SJSA1 (cell line): ENCODE measurements at regions not wholly inside any gene's neighbourhood (a gene's known extent, or its start where the extent isn't known, plus 50 kb on each side); places are given as distances from the start of the nearest gene placed in this dataset.
"Not testable (repeated sequence)": the region's sequence is repeated elsewhere in the genome, so short reads cannot be mapped to it uniquely, and the experiment has no call there.

Experiments
- DNase-seq, 2 experiments: peaks; one replicate each; pipeline ENCODE4 v3.0.0-alpha.2; 2015 to 2020; ENCODE audit warnings: low spot score in 2 of 2, low read depth in 1 of 2
- H3K27ac ChIP-seq: fragments of 250-450 bp; sonication (Bioruptor Pico); 2 replicates; pipeline ENCODE4 v1.5.1; 2020; ENCODE audit warnings: mild to moderate bottlenecking, moderate library complexity
- H3K27me3 ChIP-seq: fragments of 250-450 bp; sonication (Bioruptor Pico); replicated peaks from 2 replicates; pipeline ENCODE4 v1.5.1; 2020; ENCODE audit warnings: mild to moderate bottlenecking, moderate library complexity
- H3K36me3 ChIP-seq: fragments of 250-450 bp; sonication (Bioruptor Pico); 2 replicates; pipeline ENCODE4 v1.5.1; 2020; ENCODE audit warnings: mild to moderate bottlenecking
- H3K4me1 ChIP-seq: fragments of 250-450 bp; sonication (Bioruptor Pico); replicated peaks from 2 replicates; pipeline ENCODE4 v1.6.1; 2021; ENCODE audit warnings: mild to moderate bottlenecking
- H3K4me3 ChIP-seq: fragments of 250-450 bp; sonication (Bioruptor Pico); 2 replicates; pipeline ENCODE4 v1.5.1; 2020; ENCODE audit warnings: mild to moderate bottlenecking
- H3K9me3 ChIP-seq: fragments of 250-450 bp; sonication (Bioruptor Pico); replicated peaks from 2 replicates; pipeline ENCODE4 v1.5.1; 2020; ENCODE audit warnings: mild to moderate bottlenecking

- H3K4me1 ChIP-seq, DNase-seq, H3K27me3 ChIP-seq, H3K36me3 ChIP-seq, H3K9me3 ChIP-seq, H3K4me3 ChIP-seq, H3K27ac ChIP-seq: not testable (repeated sequence)
These were observed 215.0 kb downstream of the STIM2 start for GRCh38 chr4:27075603-27076002.

DNA sequence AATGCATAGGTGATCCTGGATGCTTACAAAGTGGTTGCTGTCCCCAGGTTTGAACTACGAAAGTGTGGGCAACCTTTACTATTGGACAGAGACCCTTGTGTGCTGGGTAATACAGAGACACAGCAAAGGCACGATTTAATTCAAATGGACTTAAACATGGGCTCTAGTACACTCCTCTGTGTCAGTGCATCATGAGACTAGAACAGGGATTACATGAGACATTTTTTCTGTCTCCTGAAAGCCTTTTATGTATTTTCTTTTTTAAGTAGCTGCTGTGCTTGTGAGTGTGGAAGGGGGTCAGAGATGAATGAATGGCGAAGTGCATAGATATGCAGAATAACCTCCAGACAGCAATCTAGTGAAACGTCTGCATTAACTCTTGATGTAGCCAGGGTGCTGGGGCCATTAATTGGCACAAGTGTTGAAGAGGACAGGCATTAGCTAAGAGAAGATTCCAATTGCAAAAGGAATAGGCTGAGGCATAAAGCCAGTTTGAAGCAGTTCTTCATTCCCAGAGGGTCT is 218.4 kb downstream of the STIM2 start:
- H3K9me3 ChIP-seq: no peaks in the 10 kb centered on the region
- no peaks in the 10 kb centered on the region for H3K36me3 ChIP-seq
- DNase-seq: no peak
- H3K27ac ChIP-seq: no peak overlapping the region
- H3K4me3 ChIP-seq: no peak overlapping the region
- no peaks in the 10 kb centered on the region for H3K4me1 ChIP-seq
- no peaks in the 10 kb centered on the region for H3K27me3 ChIP-seq

- no peaks in the 10 kb centered on the region for H3K9me3 ChIP-seq
- no peak for DNase-seq
These were observed 221.3 kb downstream of the STIM2 start for GRCh38 chr4:27081675-27082586.

GRCh38 chr4:27082776-27083175 is 222.1 kb downstream of the STIM2 start:
- no peak overlapping the region for H3K27ac ChIP-seq
- H3K27me3 ChIP-seq: no peaks in the 10 kb centered on the region

More at GRCh38 chr4:27081675-27082586, 221.3 kb downstream of the STIM2 start:
- H3K4me1 ChIP-seq: no peaks in the 10 kb centered on the region
- no peaks in the 10 kb centered on the region for H3K27me3 ChIP-seq
- H3K27ac ChIP-seq: no peak overlapping the region
- no peak overlapping the region for H3K4me3 ChIP-seq
- H3K36me3 ChIP-seq: no peaks in the 10 kb centered on the region

DNA sequence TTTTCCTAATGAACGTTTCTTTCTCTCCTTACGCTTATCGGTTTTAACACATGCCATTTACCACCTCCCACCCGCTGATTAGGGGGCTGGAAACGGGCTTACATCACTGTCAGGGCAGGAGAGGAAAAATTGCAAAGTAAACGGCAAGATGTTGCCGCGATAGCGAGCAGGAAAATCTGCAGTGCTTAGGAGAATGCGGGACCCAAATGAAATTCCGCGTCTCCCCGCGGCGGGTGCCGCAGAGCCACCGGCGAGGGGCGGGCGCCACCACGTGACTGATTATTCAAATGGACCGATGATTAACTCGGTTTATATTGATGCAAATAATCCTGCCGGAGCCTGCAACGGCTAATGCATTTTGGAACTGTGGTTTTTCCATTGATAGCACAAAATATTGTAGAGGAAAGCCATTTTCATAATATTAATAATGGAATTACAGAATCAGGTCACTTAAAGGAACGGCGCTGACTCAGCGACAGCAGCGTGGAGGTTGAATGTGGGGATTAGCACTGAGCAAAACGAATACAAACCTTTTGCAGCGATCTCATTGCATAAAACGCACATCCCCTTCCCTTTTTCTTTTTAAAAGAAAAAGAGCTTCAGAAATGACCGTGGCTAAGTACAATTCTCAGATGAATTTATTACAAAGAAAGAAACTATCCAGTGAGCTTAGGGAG is 224.2 kb downstream of the STIM2 start:
- H3K4me1 ChIP-seq: no peaks in the 10 kb centered on the region
- H3K27me3 ChIP-seq: no peaks in the 10 kb centered on the region
- H3K9me3 ChIP-seq: no peaks in the 10 kb centered on the region
- H3K4me3 ChIP-seq: no peak overlapping the region
- H3K27ac ChIP-seq: no peak overlapping the region
- H3K36me3 ChIP-seq: no peaks in the 10 kb centered on the region
- no peak for DNase-seq

More at GRCh38 chr4:27082776-27083175, 222.1 kb downstream of the STIM2 start:
- no peaks in the 10 kb centered on the region for H3K9me3 ChIP-seq
- no peak overlapping the region for H3K4me3 ChIP-seq
- DNase-seq: no peak
- no peaks in the 10 kb centered on the region for H3K4me1 ChIP-seq
- no peaks in the 10 kb centered on the region for H3K36me3 ChIP-seq

- Histone ChIP-seq H3K27ac (no peak overlapping the region), H3K4me1 (no peaks in the 10 kb centered on the region), H3K9me3 (no peaks in the 10 kb centered on the region), H3K27me3 (no peaks in the 10 kb centered on the region), H3K36me3 (no peaks in the 10 kb centered on the region), H3K4me3 (no peak overlapping the region)
- DNase-seq: no peak
These were observed 224.8 kb downstream of the STIM2 start for GRCh38 chr4:27085396-27085795.

DNA sequence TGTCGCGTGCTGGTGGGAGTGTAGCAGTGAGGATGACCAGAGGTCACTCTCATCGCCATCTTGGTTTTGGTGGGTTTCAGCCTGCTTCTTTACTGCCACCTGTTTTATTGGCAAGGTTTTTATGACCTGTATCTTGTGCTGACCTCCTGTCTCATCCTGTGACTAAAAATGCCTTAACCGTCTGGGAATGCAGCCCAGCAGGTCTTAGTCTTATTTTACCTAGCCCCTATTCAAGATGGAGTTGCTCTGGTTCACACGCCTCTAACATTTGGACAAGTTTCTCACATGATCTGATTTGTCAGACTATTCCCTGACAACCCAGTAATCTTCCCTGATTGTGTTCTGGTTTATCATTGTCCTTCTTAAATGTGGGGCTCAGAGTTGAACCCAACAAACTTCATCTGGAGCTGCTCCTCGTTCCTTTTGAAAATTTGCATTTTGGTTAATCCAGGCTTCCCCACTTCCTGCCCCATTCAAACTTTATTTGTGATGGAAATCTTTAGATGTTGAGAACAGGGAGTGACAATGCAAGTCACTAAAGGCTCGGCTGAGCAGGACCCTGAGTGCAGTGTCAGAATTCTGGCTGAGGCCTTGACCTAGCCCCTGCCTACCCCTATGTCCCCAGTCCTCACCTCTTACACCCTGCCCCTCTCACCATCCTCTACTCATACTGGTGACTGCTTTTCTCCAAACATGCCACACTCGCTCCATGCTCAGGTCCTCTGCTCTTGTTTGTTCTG is 226.8 kb downstream of the STIM2 start:
- Histone ChIP-seq H3K4me3 (no peak overlapping the region), H3K36me3 (no peaks in the 10 kb centered on the region), H3K27me3 (no peaks in the 10 kb centered on the region), H3K27ac (no peak overlapping the region), H3K9me3 (no peaks in the 10 kb centered on the region), H3K4me1 (no peaks in the 10 kb centered on the region)
- no peak for DNase-seq

GRCh38 chr4:27088491-27088890 is 227.8 kb downstream of the STIM2 start:
- H3K36me3 ChIP-seq: no peaks in the 10 kb centered on the region
- H3K9me3 ChIP-seq: no peaks in the 10 kb centered on the region
- no peak overlapping the region for H3K27ac ChIP-seq
- no peak overlapping the region for H3K4me3 ChIP-seq
- DNase-seq: no peak
- no peaks in the 10 kb centered on the region for H3K4me1 ChIP-seq
- no peaks in the 10 kb centered on the region for H3K27me3 ChIP-seq

GRCh38 chr4:27089186-27089585 is 228.5 kb downstream of the STIM2 start:
- Histone ChIP-seq H3K27ac (no peak overlapping the region), H3K9me3 (no peaks in the 10 kb centered on the region), H3K27me3 (no peaks in the 10 kb centered on the region), H3K4me1 (no peaks in the 10 kb centered on the region), H3K4me3 (no peak overlapping the region), H3K36me3 (no peaks in the 10 kb centered on the region)
- no peak for DNase-seq

DNA sequence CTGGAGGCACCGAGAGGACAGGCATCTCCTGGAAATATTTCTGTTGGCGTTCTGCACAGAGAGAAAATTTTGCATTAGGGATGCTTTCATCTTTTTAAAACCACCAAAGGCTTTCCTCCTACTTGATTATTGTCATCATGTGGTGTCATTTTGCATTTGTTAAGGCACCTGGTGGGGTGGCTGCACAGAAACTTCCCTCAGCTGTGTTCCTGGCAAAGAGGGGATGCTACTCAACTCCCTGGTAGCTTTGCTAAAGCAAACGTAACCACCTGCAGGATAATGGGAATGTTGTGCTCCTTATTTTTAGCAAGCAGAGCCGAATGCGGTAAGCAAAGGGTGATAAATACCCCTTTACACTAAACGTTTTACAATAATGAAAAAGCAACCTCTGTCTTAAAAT is 229.8 kb downstream of the STIM2 start:
- no peaks in the 10 kb centered on the region for H3K36me3 ChIP-seq
- no peak overlapping the region for H3K27ac ChIP-seq
- no peak for DNase-seq
- no peaks in the 10 kb centered on the region for H3K9me3 ChIP-seq
- H3K27me3 ChIP-seq: no peaks in the 10 kb centered on the region
- no peak overlapping the region for H3K4me3 ChIP-seq
- H3K4me1 ChIP-seq: no peaks in the 10 kb centered on the region

- no peaks in the 10 kb centered on the region for H3K4me1 ChIP-seq
- no peak for DNase-seq
- H3K27me3 ChIP-seq: no peaks in the 10 kb centered on the region
These were observed 233.6 kb downstream of the STIM2 start for GRCh38 chr4:27094224-27094623.

GRCh38 chr4:27094783-27095182 is 234.1 kb downstream of the STIM2 start:
- Histone ChIP-seq H3K27ac (no peak overlapping the region), H3K9me3 (no peaks in the 10 kb centered on the region), H3K36me3 (no peaks in the 10 kb centered on the region), H3K4me3 (no peak overlapping the region), H3K4me1 (no peaks in the 10 kb centered on the region), H3K27me3 (no peaks in the 10 kb centered on the region)
- DNase-seq: no peak

More at GRCh38 chr4:27094224-27094623, 233.6 kb downstream of the STIM2 start:
- Histone ChIP-seq H3K4me3 (no peak overlapping the region), H3K36me3 (no peaks in the 10 kb centered on the region), H3K9me3 (no peaks in the 10 kb centered on the region), H3K27ac (no peak overlapping the region)

GRCh38 chr4:27096142-27096824 is 235.6 kb downstream of the STIM2 start:
- Histone ChIP-seq H3K27me3 (no peaks in the 10 kb centered on the region), H3K27ac (no peak overlapping the region), H3K4me1 (no peaks in the 10 kb centered on the region), H3K4me3 (no peak overlapping the region), H3K9me3 (no peaks in the 10 kb centered on the region), H3K36me3 (no peaks in the 10 kb centered on the region)
- DNase-seq: no peak
